H9 (cell line): ENCODE measurements at regions not wholly inside any gene's neighbourhood (a gene's known extent, or its start where the extent isn't known, plus 50 kb on each side); places are given as distances from the start of the nearest gene placed in this dataset.

Experiments
- DNase-seq: peaks from one replicate; pipeline ENCODE4 v3.0.0-alpha.2; 2017
- H2AFZ ChIP-seq: one replicate; pipeline ENCODE4 v1.6.1; 2013; ENCODE audit warnings: mild to moderate bottlenecking, low read length, control low read depth, moderate library complexity
- H2AK5ac ChIP-seq: 2 replicates; pipeline ENCODE4 v1.6.1; 2013; ENCODE audit warnings: low read length, control low read depth, mixed read lengths; ENCODE audit not compliant: insufficient read length
- H2BK120ac ChIP-seq: one replicate; pipeline ENCODE4 v1.6.1; 2013; ENCODE audit warnings: low read depth, mild to moderate bottlenecking, low read length, control low read depth, inconsistent platforms; ENCODE audit not compliant: poor library complexity, severe bottlenecking
- H2BK12ac ChIP-seq: 2 replicates; pipeline ENCODE4 v1.6.1; 2013; ENCODE audit warnings: low read length, control low read depth, mixed read lengths, low read depth; ENCODE audit not compliant: insufficient read length
- H2BK15ac ChIP-seq: 2 replicates; pipeline ENCODE4 v1.6.1; 2013; ENCODE audit warnings: low read depth, low read length, control low read depth
- H2BK20ac ChIP-seq: one replicate; pipeline ENCODE4 v1.6.1; 2013; ENCODE audit warnings: low read depth, mild to moderate bottlenecking, low read length, control low read depth, inconsistent platforms; ENCODE audit not compliant: poor library complexity, severe bottlenecking
- H2BK5ac ChIP-seq: 2 replicates; pipeline ENCODE4 v1.6.1; 2013; ENCODE audit warnings: low read length, control low read depth, mixed read lengths; ENCODE audit not compliant: insufficient read length
- H3K14ac ChIP-seq: 2 replicates; pipeline ENCODE4 v1.6.1; 2013; ENCODE audit warnings: low read length, control low read depth; ENCODE audit not compliant: insufficient read depth
- H3K18ac ChIP-seq: 2 replicates; pipeline ENCODE4 v1.6.1; 2013; ENCODE audit warnings: low read depth, mild to moderate bottlenecking, mixed read lengths, low read length, control low read depth; ENCODE audit not compliant: insufficient read length
- H3K23ac ChIP-seq: 2 replicates; pipeline ENCODE4 v1.6.1; 2013; ENCODE audit warnings: low read length, control low read depth, mixed read lengths, low read depth; ENCODE audit not compliant: insufficient read length
- H3K23me2 ChIP-seq: 2 replicates; pipeline ENCODE4 v1.6.1; 2013; ENCODE audit warnings: low read depth, mild to moderate bottlenecking, mixed read lengths, low read length, control low read depth; ENCODE audit not compliant: insufficient read length, poor library complexity, severe bottlenecking
- H3K27ac ChIP-seq: 2 replicates; pipeline ENCODE4 v1.5.1; 2013; ENCODE audit warnings: low read length, control low read depth, mixed read lengths, low read depth; ENCODE audit not compliant: insufficient read length
- H3K27me3 ChIP-seq: 2 replicates; pipeline ENCODE4 v1.6.1; 2013; ENCODE audit warnings: low read length, control low read depth, inconsistent platforms; ENCODE audit not compliant: insufficient read depth
- H3K4ac ChIP-seq: 2 replicates; pipeline ENCODE4 v1.6.1; 2013; ENCODE audit warnings: low read depth, mild to moderate bottlenecking, control low read depth, inconsistent platforms, low read length, moderate library complexity
- H3K4me1 ChIP-seq: 2 replicates; pipeline ENCODE4 v1.6.1; 2013; ENCODE audit warnings: low read length, control low read depth, inconsistent platforms; ENCODE audit not compliant: insufficient read depth
- H3K4me2 ChIP-seq: 2 replicates; pipeline ENCODE4 v1.6.1; 2013; ENCODE audit warnings: low read length, control low read depth, mixed read lengths; ENCODE audit not compliant: insufficient read length, insufficient read depth
- H3K56ac ChIP-seq: 2 replicates; pipeline ENCODE4 v1.6.1; 2013; ENCODE audit warnings: low read depth, mild to moderate bottlenecking, mixed read lengths, low read length, control low read depth; ENCODE audit not compliant: insufficient read length
- H3K79me1 ChIP-seq: 2 replicates; pipeline ENCODE4 v1.6.1; 2013; ENCODE audit warnings: low read depth, mild to moderate bottlenecking, moderate library complexity, low read length, control low read depth, inconsistent platforms; ENCODE audit not compliant: insufficient read depth, poor library complexity, severe bottlenecking
- H3K79me2 ChIP-seq: 2 replicates; pipeline ENCODE4 v1.6.1; 2013; ENCODE audit warnings: low read length, control low read depth, inconsistent platforms; ENCODE audit not compliant: insufficient read depth
- H3K9ac ChIP-seq: 2 replicates; pipeline ENCODE4 v1.6.1; 2013; ENCODE audit warnings: low read length, control low read depth, mixed read lengths; ENCODE audit not compliant: insufficient read length; ENCODE audit errors: extremely low read depth
- H3K9me3 ChIP-seq: one replicate; pipeline ENCODE4 v1.6.1; 2013; ENCODE audit warnings: low read depth, low read length, inconsistent platforms; ENCODE audit not compliant: control insufficient read depth
- H3T11ph ChIP-seq: one replicate; pipeline ENCODE4 v1.6.1; 2013; ENCODE audit warnings: mild to moderate bottlenecking, low read length, control low read depth, inconsistent platforms
- H4K20me1 ChIP-seq: one replicate; pipeline ENCODE4 v1.6.1; 2013; ENCODE audit not compliant: control insufficient read depth, insufficient read length, insufficient read depth
- H4K5ac ChIP-seq: 2 replicates; pipeline ENCODE4 v1.6.1; 2013; ENCODE audit warnings: low read depth, mild to moderate bottlenecking, mixed read lengths, low read length, control low read depth; ENCODE audit not compliant: insufficient read length
- H4K8ac ChIP-seq: replicated peaks from 2 replicates; pipeline ENCODE4 v1.6.1; 2013; ENCODE audit warnings: low read length, control low read depth, mixed read lengths, low read depth; ENCODE audit not compliant: insufficient read length
- H4K91ac ChIP-seq: 2 replicates; pipeline ENCODE4 v1.6.1; 2013; ENCODE audit warnings: low read depth, mild to moderate bottlenecking, moderate library complexity, mixed read lengths, low read length, control low read depth; ENCODE audit not compliant: insufficient read length
- H3K27ac Mint-ChIP-seq, 3 experiments: 2 replicates in 2 of 3; 3 replicates in 1 of 3; pipeline ENCODE4 v1.8.0; 2020 to 2021; ENCODE audit warnings: mixed read lengths in 3 of 3, mild to moderate bottlenecking in 1 of 3, moderate library complexity in 1 of 3
- H3K27me3 Mint-ChIP-seq: 2 replicates; pipeline ENCODE4 v1.8.0; 2021; ENCODE audit warnings: low read depth, mild to moderate bottlenecking, moderate library complexity, mixed read lengths
- H3K36me3 Mint-ChIP-seq, 3 experiments: 2 replicates in 2 of 3; 3 replicates in 1 of 3; pipeline ENCODE4 v1.8.0; 2020 to 2021; ENCODE audit warnings: low read depth in 3 of 3, mixed read lengths in 3 of 3; ENCODE audit not compliant: insufficient read depth in 1 of 3
- H3K4me1 Mint-ChIP-seq, 2 experiments: 2 replicates each; pipeline ENCODE4 v1.8.0; 2020; ENCODE audit warnings: mixed read lengths in 2 of 2
- H3K4me3 Mint-ChIP-seq, 2 experiments: 2 replicates in 1 of 2; 3 replicates in 1 of 2; pipeline ENCODE4 v1.8.0; 2020 to 2021; ENCODE audit warnings: mild to moderate bottlenecking in 2 of 2, mixed read lengths in 2 of 2, moderate library complexity in 1 of 2
- H3K9me3 Mint-ChIP-seq, 2 experiments: 2 replicates in 1 of 2; 3 replicates in 1 of 2; pipeline ENCODE4 v1.8.0; 2020; ENCODE audit warnings: mild to moderate bottlenecking in 2 of 2, mixed read lengths in 2 of 2, moderate library complexity in 1 of 2
- WGBS: extraction: QIAGEN DNeasy Blood & Tissue Kit; methylation state at CpG from one replicate; pipeline ENCODE4 v1.1.7; 2013; ENCODE audit warnings: missing lambda C conversion rate, low lambda C conversion rate, mixed read lengths; ENCODE audit not compliant: insufficient read length; ENCODE audit errors: extremely low coverage; 5-methylcytosine and 5-hydroxymethylcytosine counted together
- TF ChIP-seq, protein P1 (sequence below): fragments of 200-600 bp; sonication (generic); conservative IDR thresholded peaks from 3 replicates; pipeline ENCODE4 v1.8.0; 2021; ENCODE audit warnings: antibody characterized with exemption, mild to moderate bottlenecking

DNA sequence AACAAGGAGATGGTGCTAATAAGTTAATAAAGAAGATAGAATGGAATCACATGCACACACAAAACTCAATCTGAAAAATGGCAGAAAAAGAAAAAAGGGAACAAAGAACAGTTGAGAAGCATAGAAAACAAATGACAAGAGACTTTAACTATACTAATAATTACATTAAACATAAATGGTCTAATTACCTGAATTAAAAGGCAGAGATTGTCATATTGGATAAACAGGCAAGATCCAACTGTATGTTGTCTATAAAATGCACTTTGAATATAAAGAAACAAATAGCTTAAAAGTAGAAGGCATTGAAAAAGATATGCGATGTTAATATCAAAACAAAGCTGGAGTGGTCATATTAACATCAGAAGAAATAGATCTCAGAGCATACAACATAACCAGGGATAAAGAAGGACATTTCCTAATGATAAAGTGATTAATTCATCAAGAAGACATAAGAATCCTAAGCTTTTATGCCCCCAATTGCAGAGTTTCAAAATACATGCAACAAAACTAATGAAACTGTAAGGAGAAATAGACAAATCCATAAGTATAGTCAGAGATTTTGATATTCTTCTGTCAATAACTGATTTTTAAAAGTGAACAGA lies 293.5 kb downstream of the PTPRU start:
- H2BK120ac ChIP-seq = no peak overlapping the region
- no peak overlapping the region for H2BK5ac ChIP-seq
- H3K18ac ChIP-seq = no peak overlapping the region
- TF ChIP-seq, protein P1, sequence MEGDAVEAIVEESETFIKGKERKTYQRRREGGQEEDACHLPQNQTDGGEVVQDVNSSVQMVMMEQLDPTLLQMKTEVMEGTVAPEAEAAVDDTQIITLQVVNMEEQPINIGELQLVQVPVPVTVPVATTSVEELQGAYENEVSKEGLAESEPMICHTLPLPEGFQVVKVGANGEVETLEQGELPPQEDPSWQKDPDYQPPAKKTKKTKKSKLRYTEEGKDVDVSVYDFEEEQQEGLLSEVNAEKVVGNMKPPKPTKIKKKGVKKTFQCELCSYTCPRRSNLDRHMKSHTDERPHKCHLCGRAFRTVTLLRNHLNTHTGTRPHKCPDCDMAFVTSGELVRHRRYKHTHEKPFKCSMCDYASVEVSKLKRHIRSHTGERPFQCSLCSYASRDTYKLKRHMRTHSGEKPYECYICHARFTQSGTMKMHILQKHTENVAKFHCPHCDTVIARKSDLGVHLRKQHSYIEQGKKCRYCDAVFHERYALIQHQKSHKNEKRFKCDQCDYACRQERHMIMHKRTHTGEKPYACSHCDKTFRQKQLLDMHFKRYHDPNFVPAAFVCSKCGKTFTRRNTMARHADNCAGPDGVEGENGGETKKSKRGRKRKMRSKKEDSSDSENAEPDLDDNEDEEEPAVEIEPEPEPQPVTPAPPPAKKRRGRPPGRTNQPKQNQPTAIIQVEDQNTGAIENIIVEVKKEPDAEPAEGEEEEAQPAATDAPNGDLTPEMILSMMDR = no peak
- no peaks in the 10 kb centered on the region for H3K23me2 ChIP-seq
- no peak overlapping the region for H4K91ac ChIP-seq
- H3K4me1 Mint-ChIP-seq = peaks cover 8 to 16% of the 10 kb centered on the region in 2 experiments
- H3K4ac ChIP-seq = no peak overlapping the region
- H3K79me1 ChIP-seq = no peaks in the 10 kb centered on the region
- no peak overlapping the region for H3K27ac ChIP-seq
- no peak overlapping the region for H3K4me3 Mint-ChIP-seq
- no peaks in the 10 kb centered on the region for H3K9me3 ChIP-seq
- H3K4me1 ChIP-seq = no peaks in the 10 kb centered on the region
- H3T11ph ChIP-seq = no peak overlapping the region
- H3K9me3 Mint-ChIP-seq = peaks cover 24 to 30% of the 10 kb centered on the region in 2 experiments
- no peak overlapping the region for H2BK15ac ChIP-seq
- no CpG with 5 or more reads among the region's 1 CpG for WGBS
- H2AFZ ChIP-seq = no peak overlapping the region
- H4K20me1 ChIP-seq = no peaks in the 10 kb centered on the region
- no peak overlapping the region for H3K9ac ChIP-seq
- H4K5ac ChIP-seq = no peak overlapping the region
- H3K14ac ChIP-seq = no peak overlapping the region
- peaks cover 2 to 16% (median 2%) of the 10 kb centered on the region in 3 experiments; a peak in 4 of 7 replicates for H3K36me3 Mint-ChIP-seq
- H3K27me3 Mint-ChIP-seq = no peaks in the 10 kb centered on the region; the same call in none of the 2 replicates
- H3K79me2 ChIP-seq = no peaks in the 10 kb centered on the region
- no peak for DNase-seq
- H4K8ac ChIP-seq = no peak overlapping the region
- H2BK20ac ChIP-seq = no peak overlapping the region
- H3K27ac Mint-ChIP-seq = no peak overlapping the region
- no peak overlapping the region for H2AK5ac ChIP-seq
- H3K4me2 ChIP-seq = no peak overlapping the region
- no peak overlapping the region for H3K56ac ChIP-seq
- no peaks in the 10 kb centered on the region for H3K27me3 ChIP-seq
- no peak overlapping the region for H2BK12ac ChIP-seq
- no peak overlapping the region for H3K23ac ChIP-seq
